T1000 (cell line): ENCODE measurements at regions not wholly inside any gene's neighbourhood (a gene's known extent, or its start where the extent isn't known, plus 50 kb on each side); places are given as distances from the start of the nearest gene placed in this dataset.

Experiments used
- DNase-seq: peaks from one replicate; lab custom pipeline; 2025; ENCODE audit warnings: mixed read lengths; lab: John Stamatoyannopoulos, UW

GRCh38 chr16:87131061-87131995, 185.9 kb downstream of the C16orf95 start:
- no peak for DNase-seq

GRCh38 chr16:87131996-87132345, 185.2 kb downstream of the C16orf95 start:
- DNase-seq: no peak

- DNase-seq: no peak
These were observed 184.7 kb downstream of the C16orf95 start for GRCh38 chr16:87132361-87133014.

GRCh38 chr16:87133112-87133850, 183.9 kb downstream of the C16orf95 start:
- no peak for DNase-seq

- no peak for DNase-seq
These were observed 183.1 kb downstream of the C16orf95 start for GRCh38 chr16:87133966-87134627.

GRCh38 chr16:87134628-87134995, 182.6 kb downstream of the C16orf95 start:
- no peak for DNase-seq

GRCh38 chr16:87135246-87136030, 181.8 kb downstream of the C16orf95 start:
- DNase-seq: no peak

GRCh38 chr16:87138316-87138715, 178.9 kb downstream of the C16orf95 start:
- no peak for DNase-seq

GRCh38 chr16:87138738-87139267, 178.4 kb downstream of the C16orf95 start:
- no peak for DNase-seq

- no peak for DNase-seq
These were observed 176.7 kb downstream of the C16orf95 start for GRCh38 chr16:87140211-87141200.

GRCh38 chr16:87141402-87141801, 175.8 kb downstream of the C16orf95 start:
- DNase-seq: no peak

GRCh38 chr16:87143661-87144121, 173.5 kb downstream of the C16orf95 start:
- DNase-seq: no peak

- DNase-seq: no peak
These were observed 173.0 kb downstream of the C16orf95 start for GRCh38 chr16:87144232-87144631.

- peak; percentile 47 for DNase-seq
These were observed 171.7 kb downstream of the C16orf95 start for GRCh38 chr16:87145181-87146176.

GRCh38 chr16:87146676-87147075, 170.5 kb downstream of the C16orf95 start:
- no peak for DNase-seq

- no peak for DNase-seq
These were observed 168.1 kb downstream of the C16orf95 start for GRCh38 chr16:87149051-87149450.

GRCh38 chr16:87150262-87150661, 166.9 kb downstream of the C16orf95 start:
- no peak for DNase-seq

- DNase-seq: no peak
These were observed 166.4 kb downstream of the C16orf95 start for GRCh38 chr16:87150681-87151280.
